Stimulated activated CD8-positive, alpha-beta memory T cell treated with anti-CD3 and anti-CD28 coated beads, Interleukin-12 subunit alpha, Interleukin-12 subunit beta, amount 100 ng/mL, for 4 hours (primary cell): ENCODE measurements at regions not wholly inside any gene's neighbourhood (a gene's known extent, or its start where the extent isn't known, plus 50 kb on each side); places are given as distances from the start of the nearest gene placed in this dataset.
"Not testable (repeated sequence)": the region's sequence is repeated elsewhere in the genome, so short reads cannot be mapped to it uniquely, and the experiment has no call there.

Source experiments
- DNase-seq: peaks from one replicate; pipeline ENCODE4 v3.0.0-alpha.2; 2020; ENCODE audit warnings: low read depth

GRCh38 chrX:69431420-69431819 lies 72.7 kb upstream of the NALF2 start:
- DNase-seq, result no peak

DNA sequence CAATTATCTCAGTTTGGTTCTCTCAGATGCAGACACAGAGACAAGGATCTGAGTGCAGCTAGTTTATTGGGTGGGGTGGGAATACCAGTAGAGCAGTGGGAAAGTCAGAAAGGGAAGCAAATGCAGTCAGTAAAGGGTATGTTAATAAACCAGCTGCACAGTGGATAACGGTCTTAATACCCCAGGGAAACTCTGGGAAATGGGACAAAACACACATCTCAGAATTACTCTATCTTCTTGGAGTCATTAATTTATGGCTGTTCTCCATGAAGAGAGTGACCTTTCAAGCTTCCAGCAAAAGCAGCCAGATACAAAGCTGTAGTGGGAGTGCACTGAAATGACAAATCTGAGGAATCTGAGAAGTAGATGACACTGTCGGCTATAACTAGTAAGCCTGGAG lies 73.3 kb upstream of the NALF2 start:
- DNase-seq, result no peak

DNA sequence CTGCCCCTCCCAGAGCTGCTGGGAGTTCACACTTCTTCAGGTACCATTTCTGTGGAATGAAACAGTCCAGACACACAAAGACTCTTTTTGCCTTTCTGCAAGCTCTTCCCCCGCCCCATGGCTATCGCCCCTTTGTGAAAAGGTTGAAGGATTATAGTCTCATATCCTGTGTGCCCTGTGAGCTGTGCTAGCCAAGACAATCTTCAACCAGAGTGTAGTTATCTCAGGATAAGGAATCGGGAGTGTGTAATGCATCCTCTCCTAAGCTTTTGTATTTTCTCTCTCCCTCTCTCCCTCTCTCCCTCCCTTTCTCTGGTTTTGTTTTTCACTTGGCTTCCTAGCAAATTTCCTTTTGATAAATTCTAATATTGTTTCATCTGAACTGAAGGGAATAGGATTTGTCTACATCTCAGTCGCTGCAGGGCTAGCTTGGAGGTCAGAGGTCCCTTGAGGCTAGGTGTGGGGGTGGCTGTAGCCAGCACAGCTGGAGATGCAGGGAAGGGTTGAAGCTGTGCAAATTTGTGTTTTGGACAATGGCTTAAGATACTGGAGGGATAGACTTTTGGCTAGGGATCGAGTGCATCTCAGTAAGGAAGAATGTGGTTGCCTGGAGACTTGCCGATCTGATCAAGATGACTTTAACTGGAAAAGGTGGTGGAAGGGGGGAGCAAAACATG lies 74.6 kb upstream of the NALF2 start:
- no peak for DNase-seq

- no peak for DNase-seq
Observed at GRCh38 chrX:69428216-69428615, 75.9 kb upstream of the NALF2 start.

- DNase-seq, result no peak
Observed at GRCh38 chrX:69424910-69425309, 79.2 kb upstream of the NALF2 start.

DNA sequence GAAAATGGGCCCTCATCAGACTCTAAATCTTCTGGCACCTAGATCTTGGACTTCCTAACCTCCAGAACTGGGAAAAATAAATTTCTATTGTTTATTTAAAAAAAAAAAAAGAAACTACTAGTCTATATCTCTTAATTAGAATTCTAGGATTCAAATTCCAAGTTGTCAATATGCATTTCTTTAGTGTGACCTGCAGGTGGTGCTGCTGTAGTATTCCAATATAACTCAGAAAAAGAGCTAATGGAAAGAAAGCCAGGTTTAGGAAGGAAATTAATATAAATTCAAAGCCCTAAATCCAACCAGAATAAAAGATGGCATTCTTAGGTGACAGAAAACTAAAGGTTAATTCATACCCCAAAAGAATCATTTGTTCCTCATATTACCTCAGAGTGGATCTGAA lies 80.0 kb upstream of the NALF2 start:
- DNase-seq, result no peak

DNA sequence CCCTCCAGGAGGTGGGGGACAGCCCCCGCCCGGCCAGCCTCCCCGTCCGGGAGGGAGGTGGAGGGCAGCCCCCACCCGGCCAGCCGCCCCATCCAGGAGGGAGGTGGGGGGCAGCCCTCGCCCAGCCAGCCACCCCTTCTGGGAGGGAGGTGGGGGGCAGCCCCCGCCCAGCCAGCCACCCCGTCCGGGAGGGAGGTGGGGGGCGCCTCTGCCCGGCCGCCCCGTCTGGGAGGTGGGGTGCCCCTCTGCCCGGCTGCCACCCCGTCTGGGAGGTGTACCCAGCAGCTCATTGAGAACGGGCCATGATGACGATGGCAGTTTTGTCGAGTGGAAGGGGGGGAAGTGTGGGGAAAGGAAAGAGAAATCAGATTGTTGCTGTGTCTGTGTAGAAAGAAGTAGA lies 81.9 kb upstream of the NALF2 start:
- DNase-seq, result not testable (repeated sequence)

- DNase-seq, result no peak
Observed at GRCh38 chrX:69415698-69416097, 88.4 kb upstream of the NALF2 start.

GRCh38 chrX:69412661-69413060 lies 91.5 kb upstream of the NALF2 start:
- no peak for DNase-seq

GRCh38 chrX:69398881-69399280 lies 105.2 kb upstream of the NALF2 start:
- no peak for DNase-seq

DNA sequence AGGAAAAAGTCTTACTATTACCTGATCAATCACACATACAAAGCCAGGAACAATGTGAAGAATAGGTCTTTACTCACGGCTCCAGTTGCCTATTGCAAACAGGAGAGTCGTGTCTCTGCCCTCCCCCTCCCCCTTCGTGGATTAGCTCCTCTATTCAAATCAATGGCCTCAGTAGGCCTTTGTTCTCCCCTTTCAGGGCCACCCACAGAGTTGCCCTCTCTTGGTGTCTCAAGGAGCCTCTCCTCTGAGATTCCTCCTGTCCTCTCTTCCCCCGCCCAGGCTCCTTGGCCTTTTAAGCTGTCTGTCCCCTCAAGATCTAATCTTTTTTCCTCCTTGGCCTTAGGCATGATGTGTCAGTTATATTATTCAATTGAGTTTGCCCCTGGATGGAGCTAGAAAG lies 107.2 kb upstream of the NALF2 start:
- DNase-seq, result no peak

DNA sequence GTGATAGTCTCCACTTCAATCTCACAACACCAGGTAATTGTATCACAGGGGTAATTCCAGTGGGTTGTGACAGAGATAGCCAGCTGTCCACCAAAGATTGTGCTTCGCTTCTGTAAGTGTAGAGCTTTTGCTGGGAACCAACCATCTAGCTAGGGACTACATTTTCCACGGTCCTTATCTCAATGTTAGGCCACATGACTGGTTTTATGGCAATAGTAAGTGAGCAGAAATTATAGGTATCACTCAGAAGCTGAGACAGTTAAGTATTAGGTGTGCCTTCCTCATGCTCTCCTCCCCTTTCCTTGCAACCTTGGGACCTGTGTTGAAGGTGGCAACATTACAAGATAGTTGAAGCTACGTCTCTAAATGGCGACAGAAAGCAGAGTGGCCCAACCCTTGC lies 108.8 kb upstream of the NALF2 start:
- no peak for DNase-seq

GRCh38 chrX:69389101-69389501 lies 115.0 kb upstream of the NALF2 start:
- no peak for DNase-seq

DNA sequence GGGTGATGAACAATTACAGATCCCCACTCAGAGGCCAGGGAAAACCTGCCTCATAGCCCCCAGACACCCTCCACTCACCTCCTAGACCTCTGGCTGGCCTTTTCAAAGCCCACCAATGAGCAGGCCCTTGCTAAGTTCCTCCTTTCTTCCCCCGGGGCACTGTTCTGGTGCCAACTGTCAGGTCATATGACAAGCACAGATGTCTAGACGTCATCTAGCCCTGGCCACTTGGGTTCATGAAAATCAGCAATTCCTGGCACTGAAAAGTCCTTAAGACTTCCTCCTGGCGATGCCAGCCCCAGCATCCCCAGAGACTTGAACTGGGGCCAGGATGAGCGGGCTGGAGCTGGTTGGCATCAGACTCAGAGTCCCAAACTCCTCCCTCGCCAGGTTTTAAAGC lies 115.6 kb upstream of the NALF2 start:
- DNase-seq, result no peak

DNA sequence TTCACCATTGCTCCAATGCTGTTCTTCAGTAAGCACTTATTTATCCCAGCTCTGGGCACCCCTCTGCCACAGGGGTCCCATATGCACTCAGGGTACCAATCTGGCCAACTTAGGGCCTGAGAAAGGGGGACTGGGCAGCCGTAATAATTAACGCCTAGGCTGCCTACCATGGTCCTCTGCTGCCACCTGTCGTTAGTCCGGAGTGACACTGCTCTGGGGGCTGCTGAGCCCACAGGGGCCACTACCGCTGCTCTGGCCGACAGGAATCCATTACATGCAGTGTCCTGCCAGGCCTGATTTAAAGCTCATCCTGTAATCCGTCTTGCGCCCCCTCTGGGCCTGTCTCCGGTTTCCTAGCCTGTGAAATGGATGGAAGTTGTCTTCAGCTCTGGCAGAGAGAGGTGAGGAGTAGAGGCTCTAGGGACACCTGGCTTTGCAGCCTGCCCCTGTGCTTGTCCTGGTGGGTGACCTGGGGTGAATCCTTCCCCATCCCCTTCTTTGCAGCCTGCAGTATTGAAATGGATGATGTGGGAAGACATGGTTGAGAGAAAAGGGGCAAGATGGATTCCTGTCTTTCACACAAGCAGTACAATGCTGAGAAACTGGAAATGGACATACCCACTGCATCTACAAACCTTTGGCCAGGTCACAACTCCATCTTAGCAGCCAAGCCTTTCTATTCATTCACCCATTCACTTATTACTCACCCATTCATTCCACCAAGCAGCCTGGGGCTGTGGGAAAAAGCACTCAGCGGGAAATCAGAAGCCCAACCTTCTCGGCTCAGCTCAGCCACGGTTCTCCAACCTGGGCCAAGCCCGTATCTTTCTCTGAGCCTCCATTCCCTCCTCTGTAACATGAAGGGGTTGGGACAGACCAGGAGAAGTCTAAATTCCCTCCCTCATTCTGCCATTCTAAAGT lies 116.3 kb upstream of the NALF2 start:
- peak; percentile 2 for DNase-seq

GRCh38 chrX:69386681-69387080 lies 117.4 kb upstream of the NALF2 start:
- DNase-seq, result no peak

DNA sequence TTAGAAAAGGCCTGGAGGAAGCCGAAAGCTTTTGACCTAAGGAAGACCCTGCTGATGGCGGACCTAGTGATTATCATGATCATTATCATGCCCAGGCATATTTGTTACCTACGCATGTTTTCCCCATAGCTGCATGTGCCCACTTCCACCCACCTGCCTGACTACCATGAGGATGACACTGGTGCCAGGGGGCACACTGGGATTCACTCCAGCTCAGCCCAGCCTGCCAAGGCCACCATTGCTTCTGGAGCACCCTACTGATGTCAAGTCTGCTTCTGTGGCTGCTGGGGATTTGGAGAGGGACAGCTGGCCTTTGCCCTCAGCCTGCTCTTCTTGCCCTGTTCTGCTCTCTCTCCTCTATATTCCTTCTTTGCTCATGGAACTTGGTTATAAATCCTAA lies 124.7 kb upstream of the NALF2 start:
- DNase-seq, result no peak

- DNase-seq, result no peak
Observed at GRCh38 chrX:69374569-69374968, 129.6 kb upstream of the NALF2 start.

GRCh38 chrX:69372435-69372834 lies 131.7 kb upstream of the NALF2 start:
- no peak for DNase-seq

GRCh38 chrX:69371159-69371558 lies 133.0 kb upstream of the NALF2 start:
- no peak for DNase-seq

DNA sequence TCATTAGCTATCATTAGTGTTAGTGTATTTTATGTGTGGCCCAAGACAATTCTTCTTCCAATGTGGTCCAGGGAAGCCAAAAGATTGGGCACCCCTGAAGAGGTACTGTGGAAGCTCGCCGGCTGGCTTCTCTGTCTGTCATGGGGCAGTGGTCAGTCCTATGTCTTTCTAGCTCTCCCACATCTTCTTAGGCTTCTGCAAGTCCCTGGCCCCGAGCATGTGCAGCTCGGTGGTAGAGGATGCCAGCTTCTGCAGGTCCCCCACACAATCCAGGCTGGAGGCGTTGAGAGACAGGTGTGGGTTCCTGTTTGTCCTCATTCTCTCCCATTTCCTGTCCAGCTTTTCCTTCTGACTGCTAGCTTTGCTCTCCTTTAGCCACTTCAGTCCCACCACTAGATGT lies 134.1 kb upstream of the NALF2 start:
- DNase-seq, result no peak

- DNase-seq, result no peak
Observed at GRCh38 chrX:69366183-69366582, 137.9 kb upstream of the NALF2 start.

- no peak for DNase-seq
Observed at GRCh38 chrX:69365755-69366154, 138.4 kb upstream of the NALF2 start.

DNA sequence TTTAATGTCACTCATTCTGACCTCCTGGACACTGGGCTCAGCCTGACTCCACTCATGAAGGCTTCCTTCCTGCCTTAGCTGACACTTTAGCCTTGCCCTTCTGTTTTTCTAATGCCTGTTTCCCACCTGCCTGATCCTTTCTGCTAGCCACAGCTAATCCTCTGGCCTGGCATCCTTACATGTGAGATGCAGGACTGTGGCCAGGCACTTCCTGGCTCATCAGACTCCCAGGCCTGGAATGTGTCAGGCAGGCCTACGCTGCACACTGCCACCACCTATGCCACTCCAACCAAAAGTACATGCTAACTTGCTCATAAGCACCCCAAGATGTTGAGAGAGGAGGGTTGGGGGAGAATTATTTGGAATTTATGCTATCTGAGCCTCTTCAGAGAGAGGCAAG lies 138.8 kb upstream of the NALF2 start:
- DNase-seq, result no peak
